GM23248 (cell line): ENCODE measurements at regions not wholly inside any gene's neighbourhood (a gene's known extent, or its start where the extent isn't known, plus 50 kb on each side); places are given as distances from the start of the nearest gene placed in this dataset.

Experiments used
- EZH2 ChIP-seq: fragments of 200-600 bp; sonication (generic); IDR thresholded peaks from 2 replicates; pipeline ENCODE4 v1.6.1; 2018; ENCODE audit warnings: antibody characterized with exemption, mild to moderate bottlenecking; ENCODE audit not compliant: insufficient read depth, poor library complexity, severe bottlenecking
- EZH2phosphoT487 ChIP-seq: fragments of 200-600 bp; sonication (generic); IDR thresholded peaks from 2 replicates; pipeline ENCODE4 v1.6.1; 2018; ENCODE audit warnings: antibody characterized with exemption, moderate library complexity, mild to moderate bottlenecking, low read depth; ENCODE audit not compliant: insufficient read depth

GRCh38 chrX:20753076-20753475 lies 486.4 kb upstream of the RPS6KA3 start:
- TF ChIP-seq EZH2phosphoT487 (no peak), EZH2 (no peak)
